Neural cell (in vitro differentiated cells): ENCODE measurements at regions not wholly inside any gene's neighbourhood (a gene's known extent, or its start where the extent isn't known, plus 50 kb on each side); places are given as distances from the start of the nearest gene placed in this dataset.

Experiments
- H2AFZ ChIP-seq: fragments of 200-600, 300-800 bp; sonication (generic), shearing (Covaris generic); 2 replicates; pipeline ENCODE4 v1.6.0; 2014; ENCODE audit warnings: low read depth, mild to moderate bottlenecking, antibody characterized with exemption, low read length, moderate library complexity
- H3F3A ChIP-seq: fragments of 200-600 bp; shearing (Covaris generic); 2 replicates; pipeline ENCODE4 v1.6.1; 2016; ENCODE audit warnings: mild to moderate bottlenecking, moderate library complexity, mixed read lengths, antibody characterized with exemption, low read length; ENCODE audit not compliant: insufficient read depth, poor library complexity, severe bottlenecking
- H3K27ac ChIP-seq: fragments of 200-600, 300-800 bp; sonication (generic), shearing (Covaris generic); 2 replicates; pipeline ENCODE4 v1.5.1; 2014; ENCODE audit warnings: mild to moderate bottlenecking, low read length, moderate library complexity
- H3K27me3 ChIP-seq: fragments of 300-800, 200-600 bp; sonication (generic), shearing (Covaris generic); 2 replicates; pipeline ENCODE4 v1.6.0; 2014; ENCODE audit warnings: mild to moderate bottlenecking, low read depth, low read length, moderate library complexity; ENCODE audit not compliant: insufficient read depth
- H3K36me3 ChIP-seq: fragments of 300-800, 200-600 bp; sonication (generic), shearing (Covaris generic); 2 replicates; pipeline ENCODE4 v1.5.1; 2014; ENCODE audit warnings: mild to moderate bottlenecking, antibody characterized with exemption, low read length, moderate library complexity; ENCODE audit not compliant: insufficient read depth
- H3K4me2 ChIP-seq: fragments of 300-800, 200-600 bp; sonication (generic), shearing (Covaris generic); 2 replicates; pipeline ENCODE4 v1.6.0; 2014; ENCODE audit warnings: mild to moderate bottlenecking, low read length
- H3K4me3 ChIP-seq: fragments of 300-800, 200-600 bp; sonication (generic), shearing (Covaris generic); 2 replicates; pipeline ENCODE4 v1.5.1; 2014; ENCODE audit warnings: mild to moderate bottlenecking, low read length, moderate library complexity
- H3K79me2 ChIP-seq: fragments of 200-600 bp; shearing (Covaris generic); replicated peaks from 2 replicates; pipeline ENCODE4 v1.6.0; 2014; ENCODE audit warnings: mild to moderate bottlenecking, low read length, moderate library complexity; ENCODE audit not compliant: insufficient read depth
- H3K9ac ChIP-seq: fragments of 300-800, 200-600 bp; sonication (generic), shearing (Covaris generic); 2 replicates; pipeline ENCODE4 v1.6.1; 2016; ENCODE audit warnings: mild to moderate bottlenecking, low read length, mixed read lengths
- H3K9me2 ChIP-seq: fragments of 200-600 bp; shearing (Covaris generic); 2 replicates; pipeline ENCODE4 v1.6.1; 2016; ENCODE audit warnings: mild to moderate bottlenecking, low read length, mixed read lengths; ENCODE audit not compliant: insufficient read depth
- H3K9me3 ChIP-seq: fragments of 200-600, 300-800 bp; sonication (generic), shearing (Covaris generic); 2 replicates; pipeline ENCODE4 v1.6.1; 2016; ENCODE audit warnings: mild to moderate bottlenecking, mixed run types, low read length, moderate library complexity, mixed read lengths
- H4K20me1 ChIP-seq: fragments of 200-600 bp; shearing (Covaris generic); 2 replicates; pipeline ENCODE4 v1.6.1; 2016; ENCODE audit warnings: mild to moderate bottlenecking, mixed run types; ENCODE audit not compliant: insufficient read depth
- EP300 ChIP-seq: fragments of 450-650 bp; conservative IDR thresholded peaks from 2 replicates; pipeline ENCODE4 v1.6.1; 2014; ENCODE audit warnings: antibody characterized with exemption, mild to moderate bottlenecking, moderate library complexity; ENCODE audit not compliant: poor library complexity, severe bottlenecking
- EZH2 ChIP-seq: fragments of 200-600, 300-800 bp; shearing (Covaris generic), sonication (generic); IDR thresholded peaks from 2 replicates; pipeline ENCODE4 v1.6.1; 2014; ENCODE audit warnings: antibody characterized with exemption, low read length, borderline replicate concordance, mild to moderate bottlenecking; ENCODE audit not compliant: insufficient read depth, poor library complexity, severe bottlenecking
- MXI1 ChIP-seq: fragments of 450-650 bp; conservative IDR thresholded peaks from 2 replicates; pipeline ENCODE4 v1.6.1; 2014; ENCODE audit warnings: antibody characterized with exemption, mild to moderate bottlenecking; ENCODE audit not compliant: poor library complexity, severe bottlenecking
- POLR2AphosphoS5 ChIP-seq: IDR thresholded peaks from 2 replicates; pipeline ENCODE4 v1.6.1; 2012
- RAD21 ChIP-seq: fragments of 450-650 bp; conservative IDR thresholded peaks from 2 replicates; pipeline ENCODE4 v1.6.1; 2014; ENCODE audit warnings: antibody characterized with exemption, mild to moderate bottlenecking, moderate library complexity
- SMC3 ChIP-seq: fragments of 450-650 bp; conservative IDR thresholded peaks from 2 replicates; pipeline ENCODE4 v1.6.1; 2014; ENCODE audit warnings: antibody characterized with exemption, mild to moderate bottlenecking, moderate library complexity; ENCODE audit not compliant: poor library complexity
- TAF1 ChIP-seq: IDR thresholded peaks from 2 replicates; pipeline ENCODE4 v1.6.1; 2012; ENCODE audit warnings: low read depth
- TF ChIP-seq, protein P1 (sequence below): fragments of 450-650 bp; IDR thresholded peaks from 2 replicates; pipeline ENCODE4 v1.5.1; 2014; ENCODE audit warnings: antibody characterized with exemption, mild to moderate bottlenecking, moderate library complexity; ENCODE audit not compliant: poor library complexity, severe bottlenecking
- TF ChIP-seq, protein P2 (sequence below): IDR thresholded peaks from 2 replicates; pipeline ENCODE4 v1.6.1; 2012; ENCODE audit warnings: borderline replicate concordance

DNA sequence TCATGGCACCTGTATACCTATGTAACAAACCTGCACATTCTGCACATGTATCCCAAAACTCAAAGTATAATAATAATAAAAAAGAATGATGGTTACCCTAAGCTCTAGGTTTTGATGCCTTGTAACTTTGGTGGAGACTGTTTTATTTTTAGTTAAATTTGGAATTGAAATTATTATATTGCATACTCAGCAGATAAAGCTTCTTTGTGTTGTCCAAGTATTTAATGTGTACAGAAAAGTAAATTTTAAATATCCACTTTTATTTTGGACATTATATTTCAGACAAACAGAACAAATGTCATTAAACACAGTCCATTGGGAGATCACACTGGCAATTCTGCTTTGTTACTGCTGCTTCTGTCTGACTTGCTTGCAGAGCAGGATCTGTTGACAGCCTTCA, 684.5 kb upstream of the CT83 start:
- Histone ChIP-seq H3K9ac (no peak overlapping the region), H3K27ac (no peak overlapping the region), H3K27me3 (no peaks in the 10 kb centered on the region), H3F3A (no peaks in the 10 kb centered on the region), H3K79me2 (no peaks in the 10 kb centered on the region), H3K9me2 (no peaks in the 10 kb centered on the region), H3K4me2 (no peak overlapping the region), H3K9me3 (no peaks in the 10 kb centered on the region), H4K20me1 (no peaks in the 10 kb centered on the region), H3K4me3 (no peak overlapping the region), H3K36me3 (no peaks in the 10 kb centered on the region), H2AFZ (no peak overlapping the region)
- TF ChIP-seq EZH2: no peak
- no peak for TF ChIP-seq SMC3
- TF ChIP-seq POLR2AphosphoS5: no peak
- no peak for TF ChIP-seq RAD21
- TF ChIP-seq, protein P1, sequence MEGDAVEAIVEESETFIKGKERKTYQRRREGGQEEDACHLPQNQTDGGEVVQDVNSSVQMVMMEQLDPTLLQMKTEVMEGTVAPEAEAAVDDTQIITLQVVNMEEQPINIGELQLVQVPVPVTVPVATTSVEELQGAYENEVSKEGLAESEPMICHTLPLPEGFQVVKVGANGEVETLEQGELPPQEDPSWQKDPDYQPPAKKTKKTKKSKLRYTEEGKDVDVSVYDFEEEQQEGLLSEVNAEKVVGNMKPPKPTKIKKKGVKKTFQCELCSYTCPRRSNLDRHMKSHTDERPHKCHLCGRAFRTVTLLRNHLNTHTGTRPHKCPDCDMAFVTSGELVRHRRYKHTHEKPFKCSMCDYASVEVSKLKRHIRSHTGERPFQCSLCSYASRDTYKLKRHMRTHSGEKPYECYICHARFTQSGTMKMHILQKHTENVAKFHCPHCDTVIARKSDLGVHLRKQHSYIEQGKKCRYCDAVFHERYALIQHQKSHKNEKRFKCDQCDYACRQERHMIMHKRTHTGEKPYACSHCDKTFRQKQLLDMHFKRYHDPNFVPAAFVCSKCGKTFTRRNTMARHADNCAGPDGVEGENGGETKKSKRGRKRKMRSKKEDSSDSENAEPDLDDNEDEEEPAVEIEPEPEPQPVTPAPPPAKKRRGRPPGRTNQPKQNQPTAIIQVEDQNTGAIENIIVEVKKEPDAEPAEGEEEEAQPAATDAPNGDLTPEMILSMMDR: no peak
- TF ChIP-seq, protein P2, sequence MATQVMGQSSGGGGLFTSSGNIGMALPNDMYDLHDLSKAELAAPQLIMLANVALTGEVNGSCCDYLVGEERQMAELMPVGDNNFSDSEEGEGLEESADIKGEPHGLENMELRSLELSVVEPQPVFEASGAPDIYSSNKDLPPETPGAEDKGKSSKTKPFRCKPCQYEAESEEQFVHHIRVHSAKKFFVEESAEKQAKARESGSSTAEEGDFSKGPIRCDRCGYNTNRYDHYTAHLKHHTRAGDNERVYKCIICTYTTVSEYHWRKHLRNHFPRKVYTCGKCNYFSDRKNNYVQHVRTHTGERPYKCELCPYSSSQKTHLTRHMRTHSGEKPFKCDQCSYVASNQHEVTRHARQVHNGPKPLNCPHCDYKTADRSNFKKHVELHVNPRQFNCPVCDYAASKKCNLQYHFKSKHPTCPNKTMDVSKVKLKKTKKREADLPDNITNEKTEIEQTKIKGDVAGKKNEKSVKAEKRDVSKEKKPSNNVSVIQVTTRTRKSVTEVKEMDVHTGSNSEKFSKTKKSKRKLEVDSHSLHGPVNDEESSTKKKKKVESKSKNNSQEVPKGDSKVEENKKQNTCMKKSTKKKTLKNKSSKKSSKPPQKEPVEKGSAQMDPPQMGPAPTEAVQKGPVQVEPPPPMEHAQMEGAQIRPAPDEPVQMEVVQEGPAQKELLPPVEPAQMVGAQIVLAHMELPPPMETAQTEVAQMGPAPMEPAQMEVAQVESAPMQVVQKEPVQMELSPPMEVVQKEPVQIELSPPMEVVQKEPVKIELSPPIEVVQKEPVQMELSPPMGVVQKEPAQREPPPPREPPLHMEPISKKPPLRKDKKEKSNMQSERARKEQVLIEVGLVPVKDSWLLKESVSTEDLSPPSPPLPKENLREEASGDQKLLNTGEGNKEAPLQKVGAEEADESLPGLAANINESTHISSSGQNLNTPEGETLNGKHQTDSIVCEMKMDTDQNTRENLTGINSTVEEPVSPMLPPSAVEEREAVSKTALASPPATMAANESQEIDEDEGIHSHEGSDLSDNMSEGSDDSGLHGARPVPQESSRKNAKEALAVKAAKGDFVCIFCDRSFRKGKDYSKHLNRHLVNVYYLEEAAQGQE: no peak
- TF ChIP-seq TAF1: no peak
- TF ChIP-seq EP300: no peak
- no peak for TF ChIP-seq MXI1

DNA sequence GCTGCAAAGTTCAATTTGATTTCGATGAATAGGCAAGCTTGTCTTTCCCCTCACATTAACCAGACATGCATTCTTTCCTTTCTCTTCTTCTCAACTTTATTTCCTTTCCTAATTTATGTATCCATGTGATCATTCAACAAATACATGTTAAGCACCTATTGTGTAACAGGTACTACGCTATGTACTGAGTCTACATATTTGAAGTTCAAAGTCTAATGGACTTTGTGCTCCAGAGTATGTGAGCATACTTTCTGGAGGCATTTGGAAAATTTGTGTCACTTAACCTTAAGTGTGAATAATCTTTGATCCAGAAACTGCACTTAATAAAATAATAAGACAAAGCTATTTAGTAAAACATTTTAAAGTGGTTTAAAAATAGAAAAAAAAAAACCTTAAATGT, 675.3 kb upstream of the CT83 start:
- Histone ChIP-seq H3K79me2 (no peaks in the 10 kb centered on the region), H3K9me3 (no peaks in the 10 kb centered on the region), H3K27ac (no peak overlapping the region), H2AFZ (no peak overlapping the region), H3K27me3 (no peaks in the 10 kb centered on the region), H3K9ac (no peak overlapping the region), H3K4me3 (no peak overlapping the region), H3K9me2 (no peaks in the 10 kb centered on the region), H3K36me3 (no peaks in the 10 kb centered on the region), H3F3A (no peaks in the 10 kb centered on the region), H4K20me1 (no peaks in the 10 kb centered on the region), H3K4me2 (no peak overlapping the region)
- TF ChIP-seq, protein P1: no peak
- TF ChIP-seq EP300: no peak
- no peak for TF ChIP-seq EZH2
- TF ChIP-seq POLR2AphosphoS5: no peak
- TF ChIP-seq, protein P2: no peak
- TF ChIP-seq SMC3: no peak
- TF ChIP-seq TAF1: no peak
- TF ChIP-seq RAD21: no peak
